Thyroid gland (tissue), 4 donors: ENCODE measurements at regions not wholly inside any gene's neighbourhood (a gene's known extent, or its start where the extent isn't known, plus 50 kb on each side); places are given as distances from the start of the nearest gene placed in this dataset.

Experiments
- CTCF ChIP-seq, 6 experiments: fragments of 200-600 bp in 3 of 6; fragments of 450-650 bp in 3 of 6; sonication (generic) in 3 of 6; IDR thresholded peaks; one replicate each; pipeline ENCODE4 v1.5.1; 2016 to 2019; ENCODE audit warnings: antibody characterized with exemption in 6 of 6, mild to moderate bottlenecking in 2 of 6, inconsistent platforms in 1 of 6, moderate library complexity in 1 of 6
- POLR2A ChIP-seq, 2 donors: fragments of 450-650 bp; IDR thresholded peaks; one replicate each; pipeline ENCODE4 v1.6.1; 2017; ENCODE audit warnings: antibody characterized with exemption in 2 of 2, mild to moderate bottlenecking in 2 of 2, moderate library complexity in 1 of 2

- TF ChIP-seq POLR2A (IDR thresholded peaks at IDR 0.05): no peak
- no peak for TF ChIP-seq CTCF (IDR thresholded peaks at IDR 0.05)
Measured at GRCh38 chr4:144557404-144557803, 88.6 kb upstream of the HHIP start.
